ENCODE measurements at regions not wholly inside any gene's neighbourhood (a gene's known extent, or its start where the extent isn't known, plus 50 kb on each side); places are given as distances from the start of the nearest gene placed in this dataset.

DNA sequence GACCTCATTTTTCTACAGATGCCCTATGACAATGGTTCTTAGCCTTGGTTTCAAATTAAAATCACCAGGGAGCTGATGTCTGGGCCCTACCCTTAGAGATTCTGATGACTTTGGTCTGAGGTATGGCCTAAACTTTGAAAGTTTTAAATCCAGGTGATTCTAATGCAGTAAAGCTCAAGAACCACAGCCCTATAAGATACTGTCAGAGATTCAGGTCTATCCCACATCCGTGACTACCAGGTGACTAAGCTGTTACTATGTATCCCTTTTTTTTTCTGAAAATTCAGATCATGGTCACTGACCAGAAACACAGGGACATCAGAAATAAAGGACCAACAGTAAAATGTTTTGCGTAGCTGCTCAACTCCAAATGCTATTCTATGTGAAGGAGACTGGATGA lies 148.8 kb upstream of the BMP4 start:
- no peaks in the 10 kb centered on the region for H3K9me3 ChIP-seq (ENCODE audit: control insufficient read depth in 2 of 2, insufficient read depth in 1 of 2, low read length in 1 of 2)
- H3K4me3 ChIP-seq (ENCODE audit: low read length in 2 of 2): no peak overlapping the region
- DNase-seq (ENCODE audit: low read depth in 6 of 9, low spot score in 9 of 9): no peak
- WGBS: 96% methylated on average over 2 of the region's 2 CpGs
- no peak overlapping the region for H3K27ac ChIP-seq (ENCODE audit: low read depth in 1 of 2, low read length in 1 of 2)
- H3K27me3 ChIP-seq (ENCODE audit: control insufficient read depth in 2 of 2, insufficient read depth in 1 of 2, low read length in 1 of 2): no peaks in the 10 kb centered on the region
- H3K36me3 ChIP-seq (ENCODE audit: control insufficient read depth in 2 of 2, insufficient read depth in 2 of 2, low read length in 1 of 2): no peaks in the 10 kb centered on the region
- no peaks in the 10 kb centered on the region for H3K4me1 ChIP-seq (ENCODE audit: control insufficient read depth in 2 of 2, insufficient read depth in 2 of 2, low read length in 2 of 2)

DNA sequence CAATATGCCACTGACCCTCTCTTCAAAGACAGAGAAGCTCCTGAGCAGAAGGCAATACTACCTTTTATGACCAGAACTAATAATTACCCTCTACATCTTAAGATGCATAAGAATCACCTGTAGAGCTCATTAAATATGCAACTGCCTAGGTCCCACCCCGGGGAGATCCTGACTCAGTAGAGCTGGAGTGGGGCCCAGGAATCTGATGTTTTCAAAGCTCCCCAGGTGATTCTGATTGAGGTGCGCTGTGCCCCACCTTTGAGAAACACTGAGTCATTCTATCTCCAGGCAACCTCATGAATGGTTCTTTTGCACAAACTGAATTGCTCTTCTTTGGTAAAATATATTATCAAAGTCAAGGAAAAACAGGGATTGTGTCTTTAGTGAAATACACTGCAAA lies 149.3 kb upstream of the BMP4 start:
- no peak overlapping the region for H3K4me3 ChIP-seq (ENCODE audit: low read length in 2 of 2)
- no peak overlapping the region for H3K27ac ChIP-seq (ENCODE audit: low read depth in 1 of 2, low read length in 1 of 2)
- WGBS: 67% methylated on average over 2 of the region's 2 CpGs
- H3K4me1 ChIP-seq (ENCODE audit: control insufficient read depth in 2 of 2, insufficient read depth in 2 of 2, low read length in 2 of 2): no peaks in the 10 kb centered on the region
- H3K27me3 ChIP-seq (ENCODE audit: control insufficient read depth in 2 of 2, insufficient read depth in 1 of 2, low read length in 1 of 2): no peaks in the 10 kb centered on the region
- no peaks in the 10 kb centered on the region for H3K36me3 ChIP-seq (ENCODE audit: control insufficient read depth in 2 of 2, insufficient read depth in 2 of 2, low read length in 1 of 2)
- H3K9me3 ChIP-seq (ENCODE audit: control insufficient read depth in 2 of 2, insufficient read depth in 1 of 2, low read length in 1 of 2): no peaks in the 10 kb centered on the region
- DNase-seq (ENCODE audit: low read depth in 6 of 9, low spot score in 9 of 9): no peak

DNA sequence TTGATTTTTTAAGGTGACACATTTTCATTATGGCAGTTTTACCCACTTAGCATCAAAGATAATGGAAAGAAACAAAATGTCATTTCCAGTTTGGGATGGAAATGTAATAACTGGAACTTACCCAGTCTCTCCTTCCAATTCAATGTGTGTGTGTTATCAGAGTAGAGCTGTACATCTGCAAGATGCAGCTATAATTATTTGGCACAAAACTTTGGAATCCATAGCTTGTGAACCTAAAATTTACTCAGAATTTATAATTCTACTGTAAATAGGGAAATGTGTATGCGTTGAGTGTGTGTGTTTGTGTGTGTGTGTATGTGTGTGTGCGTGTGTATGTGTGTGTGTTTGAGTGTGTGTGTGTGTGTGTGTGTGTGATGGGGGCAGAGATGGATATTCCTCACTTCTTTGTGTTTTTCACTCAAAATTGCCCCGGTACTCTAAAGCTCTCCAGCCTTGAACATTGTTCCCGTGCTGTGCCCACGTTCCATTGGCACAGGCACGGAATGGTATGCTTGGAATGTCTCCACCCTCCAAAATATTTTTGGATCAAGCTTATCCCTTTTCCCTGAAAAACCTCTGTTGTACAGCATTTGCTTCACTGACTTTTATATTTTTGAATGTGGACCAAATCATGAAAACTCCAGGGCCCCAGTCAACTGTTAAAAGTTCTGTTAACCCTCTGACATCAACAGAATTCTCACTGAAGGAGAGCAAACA lies 150.2 kb upstream of the BMP4 start:
- H3K27ac ChIP-seq (ENCODE audit: low read depth in 1 of 2, low read length in 1 of 2): no peak overlapping the region
- H3K4me3 ChIP-seq (ENCODE audit: low read length in 2 of 2): no peak overlapping the region
- 92% methylated on average over 6 of the region's 6 CpGs for WGBS

DNA sequence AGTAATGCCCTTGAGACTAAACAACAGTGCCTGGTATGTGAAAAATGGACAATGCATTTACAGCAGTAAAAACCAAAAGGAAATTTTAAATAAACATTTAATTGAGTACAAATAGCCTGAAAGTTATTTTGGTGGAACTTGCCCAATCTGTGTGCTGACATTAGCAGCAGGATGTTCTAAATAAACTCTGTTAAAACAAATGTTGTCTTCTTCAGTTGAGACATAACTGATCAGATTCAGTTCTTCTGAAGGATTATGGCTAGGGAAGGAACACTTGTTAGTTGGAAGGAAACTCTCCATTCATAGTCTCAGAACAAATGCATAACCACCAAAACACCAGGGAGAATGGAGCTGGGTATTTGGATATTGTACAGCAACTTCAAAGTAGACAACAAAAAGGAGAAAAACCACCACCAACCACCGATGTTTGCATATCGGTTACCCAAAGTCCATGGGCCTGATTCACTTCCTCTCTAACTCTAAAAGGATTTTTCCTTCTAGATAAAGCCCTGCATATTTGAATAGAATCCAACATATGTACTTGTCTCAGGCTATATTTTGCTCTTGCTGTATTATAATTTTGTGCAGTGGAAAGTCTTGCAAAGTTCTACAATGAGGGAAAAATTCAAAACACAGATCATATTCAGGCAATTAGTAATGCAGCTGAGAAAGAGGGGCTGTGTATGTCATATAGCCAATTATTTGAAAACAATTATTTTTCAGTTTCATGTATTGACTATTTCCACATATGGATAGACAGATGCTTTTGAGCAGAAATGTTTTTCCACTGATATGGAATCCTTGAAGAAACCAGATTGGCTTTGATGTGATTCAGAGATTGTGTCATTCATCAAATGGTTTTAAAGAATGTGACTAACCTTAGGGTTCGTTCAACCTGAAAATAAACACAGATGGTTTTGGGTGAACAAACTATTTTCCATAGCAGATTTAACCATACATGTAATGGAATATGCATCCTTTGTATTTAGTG lies 152.2 kb upstream of the BMP4 start:
- WGBS: 74% methylated on average over 3 of the region's 3 CpGs
- H3K27me3 ChIP-seq (ENCODE audit: control insufficient read depth in 2 of 2, insufficient read depth in 1 of 2, low read length in 1 of 2): no peaks in the 10 kb centered on the region
- H3K9me3 ChIP-seq (ENCODE audit: control insufficient read depth in 2 of 2, insufficient read depth in 1 of 2, low read length in 1 of 2): no peaks in the 10 kb centered on the region
- H3K36me3 ChIP-seq (ENCODE audit: control insufficient read depth in 2 of 2, insufficient read depth in 2 of 2, low read length in 1 of 2): no peaks in the 10 kb centered on the region
- H3K4me1 ChIP-seq (ENCODE audit: control insufficient read depth in 2 of 2, insufficient read depth in 2 of 2, low read length in 2 of 2): no peaks in the 10 kb centered on the region
- H3K27ac ChIP-seq (ENCODE audit: low read depth in 1 of 2, low read length in 1 of 2): no peak overlapping the region
- no peak for DNase-seq (ENCODE audit: low read depth in 6 of 9, low spot score in 9 of 9)
- no peak overlapping the region for H3K4me3 ChIP-seq (ENCODE audit: low read length in 2 of 2)

More for the DNA sequence above, 150.2 kb upstream of the BMP4 start:
- no peaks in the 10 kb centered on the region for H3K36me3 ChIP-seq (ENCODE audit: control insufficient read depth in 2 of 2, insufficient read depth in 2 of 2, low read length in 1 of 2)
- H3K27me3 ChIP-seq (ENCODE audit: control insufficient read depth in 2 of 2, insufficient read depth in 1 of 2, low read length in 1 of 2): no peaks in the 10 kb centered on the region
- DNase-seq (ENCODE audit: low read depth in 6 of 9, low spot score in 9 of 9): no peak
- H3K4me1 ChIP-seq (ENCODE audit: control insufficient read depth in 2 of 2, insufficient read depth in 2 of 2, low read length in 2 of 2): no peaks in the 10 kb centered on the region
- no peaks in the 10 kb centered on the region for H3K9me3 ChIP-seq (ENCODE audit: control insufficient read depth in 2 of 2, insufficient read depth in 1 of 2, low read length in 1 of 2)

DNA sequence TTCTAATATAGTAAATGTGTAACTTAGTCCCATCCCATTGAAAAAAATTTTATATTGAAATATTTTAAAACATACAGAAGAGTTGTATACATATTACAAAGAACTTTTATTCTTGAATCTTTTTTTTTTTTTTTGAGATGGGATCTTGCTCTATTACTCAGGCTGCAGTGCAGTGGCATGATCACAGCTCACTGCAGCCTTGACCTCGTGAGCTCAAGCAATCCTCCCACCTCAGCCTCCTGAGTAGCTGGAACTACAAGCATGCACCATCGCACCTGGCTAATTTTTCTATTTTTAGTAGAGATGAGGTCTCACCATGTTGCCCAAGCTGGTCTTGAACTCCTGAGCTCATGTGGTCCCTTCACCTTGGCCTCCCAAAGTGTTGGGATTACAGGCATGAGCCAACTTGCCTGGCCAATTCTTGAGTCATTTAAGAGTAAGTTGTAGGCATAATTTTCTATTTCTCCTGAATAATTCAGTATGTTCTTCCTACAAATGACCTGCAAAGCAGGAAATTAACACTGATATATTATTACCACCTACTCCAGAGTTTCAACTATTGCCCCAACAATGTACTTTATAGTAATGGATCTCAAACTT lies 153.0 kb upstream of the BMP4 start:
- Histone ChIP-seq H3K27me3 (ENCODE audit: control insufficient read depth in 2 of 2, insufficient read depth in 1 of 2, low read length in 1 of 2) (no peaks in the 10 kb centered on the region), H3K27ac (ENCODE audit: low read depth in 1 of 2, low read length in 1 of 2) (no peak overlapping the region), H3K36me3 (ENCODE audit: control insufficient read depth in 2 of 2, insufficient read depth in 2 of 2, low read length in 1 of 2) (no peaks in the 10 kb centered on the region), H3K4me3 (ENCODE audit: low read length in 2 of 2) (no peak overlapping the region), H3K4me1 (ENCODE audit: control insufficient read depth in 2 of 2, insufficient read depth in 2 of 2, low read length in 2 of 2) (no peaks in the 10 kb centered on the region), H3K9me3 (ENCODE audit: control insufficient read depth in 2 of 2, insufficient read depth in 1 of 2, low read length in 1 of 2) (no peaks in the 10 kb centered on the region)
- DNase-seq (ENCODE audit: low read depth in 6 of 9, low spot score in 9 of 9): no peak
- WGBS: 95% methylated on average over 2 of the region's 2 CpGs

DNA sequence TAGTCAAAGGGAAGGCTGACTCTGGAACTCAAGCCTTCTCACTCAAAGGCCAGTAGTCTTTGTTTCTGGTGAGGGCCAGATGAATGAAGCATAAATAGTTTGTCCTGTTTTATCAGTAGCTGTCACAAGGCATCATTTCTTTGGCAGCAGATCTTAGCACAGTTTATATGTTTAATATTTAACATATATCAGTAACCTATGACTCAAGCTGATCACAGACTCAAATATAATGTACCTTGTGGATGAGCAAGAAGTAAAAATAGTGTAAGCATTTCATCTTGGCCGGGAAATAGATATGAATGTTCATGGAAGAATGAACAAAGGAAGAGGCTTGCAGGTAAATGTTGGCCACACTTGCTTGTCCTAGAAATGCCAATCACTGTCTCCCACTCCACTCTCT lies 158.3 kb upstream of the BMP4 start:
- Histone ChIP-seq H3K36me3 (ENCODE audit: control insufficient read depth in 2 of 2, insufficient read depth in 2 of 2, low read length in 1 of 2) (no peaks in the 10 kb centered on the region), H3K4me3 (ENCODE audit: low read length in 2 of 2) (no peak overlapping the region), H3K27ac (ENCODE audit: low read depth in 1 of 2, low read length in 1 of 2) (no peak overlapping the region), H3K4me1 (ENCODE audit: control insufficient read depth in 2 of 2, insufficient read depth in 2 of 2, low read length in 2 of 2) (no peaks in the 10 kb centered on the region), H3K27me3 (ENCODE audit: control insufficient read depth in 2 of 2, insufficient read depth in 1 of 2, low read length in 1 of 2) (no peaks in the 10 kb centered on the region), H3K9me3 (ENCODE audit: control insufficient read depth in 2 of 2, insufficient read depth in 1 of 2, low read length in 1 of 2) (no peaks in the 10 kb centered on the region)
- 88% methylated on average over 1 of the region's 1 CpG for WGBS
- no peak for DNase-seq (ENCODE audit: low read depth in 6 of 9, low spot score in 9 of 9)

DNA sequence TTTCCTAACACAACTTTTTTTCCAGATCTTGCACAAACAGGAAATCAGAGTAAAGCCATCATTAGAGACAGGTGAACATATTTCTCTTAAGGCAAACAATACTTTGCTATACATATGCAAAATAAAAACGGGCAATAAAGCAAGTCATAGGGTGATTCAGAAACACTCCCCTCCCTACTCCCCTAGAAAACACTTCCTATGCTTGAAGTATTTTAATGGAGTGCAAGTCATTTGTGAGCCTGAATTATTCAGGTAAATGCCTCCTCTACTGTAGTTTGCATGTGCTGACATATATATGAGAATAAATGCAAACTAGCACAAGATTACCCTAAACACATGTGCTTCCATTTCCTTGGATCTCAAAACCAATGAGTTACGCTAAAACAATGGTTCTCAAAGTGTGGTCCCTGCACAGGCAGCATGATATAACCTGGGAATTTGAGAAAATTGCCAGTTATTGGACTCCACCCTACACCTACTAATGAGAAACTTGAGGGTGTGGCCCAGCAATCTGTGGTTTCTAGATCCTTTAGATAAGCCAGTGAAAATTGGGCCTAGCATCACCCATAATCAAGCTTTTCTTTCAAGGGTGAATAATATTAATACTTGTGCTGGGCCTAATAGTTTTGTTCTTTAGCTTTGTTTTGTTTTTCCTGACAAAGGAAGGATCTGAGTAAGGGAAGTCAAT lies 159.7 kb upstream of the BMP4 start:
- WGBS: 94% methylated on average over 2 of the region's 2 CpGs
- H3K4me3 ChIP-seq (ENCODE audit: low read length in 2 of 2): no peak overlapping the region

DNA sequence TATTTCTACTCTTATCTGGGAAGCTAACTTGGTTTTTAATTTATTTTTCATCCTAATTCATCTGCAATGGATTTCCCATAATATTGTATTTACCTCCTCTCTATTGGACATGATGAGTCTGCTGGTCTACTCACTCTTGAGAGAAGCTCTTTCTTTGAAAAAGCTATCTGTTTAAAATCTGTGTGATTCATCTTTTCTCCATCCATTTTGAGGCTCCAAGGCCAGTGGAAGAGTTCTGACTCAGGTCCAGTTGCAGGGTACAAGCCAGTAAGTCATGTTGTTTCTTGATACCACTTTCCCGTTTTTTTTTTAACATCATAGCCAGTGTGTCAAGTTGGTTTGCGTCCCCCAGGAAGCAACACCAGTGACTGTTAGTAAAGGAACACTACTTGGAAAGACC lies 160.3 kb upstream of the BMP4 start:
- WGBS: 95% methylated on average over 2 of the region's 2 CpGs
- H3K9me3 ChIP-seq (ENCODE audit: control insufficient read depth in 2 of 2, insufficient read depth in 1 of 2, low read length in 1 of 2): no peaks in the 10 kb centered on the region
- no peak overlapping the region for H3K27ac ChIP-seq (ENCODE audit: low read depth in 1 of 2, low read length in 1 of 2)
- no peaks in the 10 kb centered on the region for H3K36me3 ChIP-seq (ENCODE audit: control insufficient read depth in 2 of 2, insufficient read depth in 2 of 2, low read length in 1 of 2)
- no peak for DNase-seq (ENCODE audit: low read depth in 6 of 9, low spot score in 9 of 9)
- H3K27me3 ChIP-seq (ENCODE audit: control insufficient read depth in 2 of 2, insufficient read depth in 1 of 2, low read length in 1 of 2): no peaks in the 10 kb centered on the region
- no peak overlapping the region for H3K4me3 ChIP-seq (ENCODE audit: low read length in 2 of 2)
- no peaks in the 10 kb centered on the region for H3K4me1 ChIP-seq (ENCODE audit: control insufficient read depth in 2 of 2, insufficient read depth in 2 of 2, low read length in 2 of 2)

More for the DNA sequence above, 159.7 kb upstream of the BMP4 start:
- Histone ChIP-seq H3K4me1 (ENCODE audit: control insufficient read depth in 2 of 2, insufficient read depth in 2 of 2, low read length in 2 of 2) (no peaks in the 10 kb centered on the region), H3K27me3 (ENCODE audit: control insufficient read depth in 2 of 2, insufficient read depth in 1 of 2, low read length in 1 of 2) (no peaks in the 10 kb centered on the region), H3K9me3 (ENCODE audit: control insufficient read depth in 2 of 2, insufficient read depth in 1 of 2, low read length in 1 of 2) (no peaks in the 10 kb centered on the region), H3K27ac (ENCODE audit: low read depth in 1 of 2, low read length in 1 of 2) (no peak overlapping the region), H3K36me3 (ENCODE audit: control insufficient read depth in 2 of 2, insufficient read depth in 2 of 2, low read length in 1 of 2) (no peaks in the 10 kb centered on the region)
- no peak for DNase-seq (ENCODE audit: low read depth in 6 of 9, low spot score in 9 of 9)

Measured in thymus (tissue), 11 donors.